ENCODE measurements at regions not wholly inside any gene's neighbourhood (a gene's known extent, or its start where the extent isn't known, plus 50 kb on each side); places are given as distances from the start of the nearest gene placed in this dataset.

DNA sequence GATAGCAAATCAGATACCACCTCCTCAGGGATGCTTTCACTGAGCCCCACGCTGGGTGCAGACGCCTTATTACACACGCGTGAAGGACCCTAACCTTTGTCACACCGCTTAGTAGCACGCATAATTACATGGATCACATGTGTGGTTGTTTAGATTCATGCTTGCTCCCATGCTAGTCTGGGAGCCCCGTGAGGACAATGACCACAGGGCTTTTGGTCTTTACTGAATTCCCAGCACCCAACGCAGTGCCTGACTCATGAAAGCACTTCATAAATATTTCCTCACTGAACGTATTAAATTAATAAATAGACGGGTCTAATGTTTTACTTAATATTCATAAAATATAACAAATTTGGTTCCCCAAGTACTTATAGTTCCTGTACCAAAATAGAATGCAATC, 132.5 kb downstream of the ALDH8A1 start:
- H4K20me1 ChIP-seq (ENCODE audit: insufficient read depth): no peaks in the 10 kb centered on the region
- no peak overlapping the region for H3K9ac ChIP-seq
- no peaks in the 10 kb centered on the region for H3K36me3 ChIP-seq (ENCODE audit: insufficient read depth)
- peaks cover under 1% of the 10 kb centered on the region for H3K4me1 ChIP-seq (ENCODE audit: low read depth, poor library complexity, severe bottlenecking)
- H3K79me2 ChIP-seq (ENCODE audit: insufficient read depth, low read depth): no peaks in the 10 kb centered on the region
- TF ChIP-seq, protein P1, sequence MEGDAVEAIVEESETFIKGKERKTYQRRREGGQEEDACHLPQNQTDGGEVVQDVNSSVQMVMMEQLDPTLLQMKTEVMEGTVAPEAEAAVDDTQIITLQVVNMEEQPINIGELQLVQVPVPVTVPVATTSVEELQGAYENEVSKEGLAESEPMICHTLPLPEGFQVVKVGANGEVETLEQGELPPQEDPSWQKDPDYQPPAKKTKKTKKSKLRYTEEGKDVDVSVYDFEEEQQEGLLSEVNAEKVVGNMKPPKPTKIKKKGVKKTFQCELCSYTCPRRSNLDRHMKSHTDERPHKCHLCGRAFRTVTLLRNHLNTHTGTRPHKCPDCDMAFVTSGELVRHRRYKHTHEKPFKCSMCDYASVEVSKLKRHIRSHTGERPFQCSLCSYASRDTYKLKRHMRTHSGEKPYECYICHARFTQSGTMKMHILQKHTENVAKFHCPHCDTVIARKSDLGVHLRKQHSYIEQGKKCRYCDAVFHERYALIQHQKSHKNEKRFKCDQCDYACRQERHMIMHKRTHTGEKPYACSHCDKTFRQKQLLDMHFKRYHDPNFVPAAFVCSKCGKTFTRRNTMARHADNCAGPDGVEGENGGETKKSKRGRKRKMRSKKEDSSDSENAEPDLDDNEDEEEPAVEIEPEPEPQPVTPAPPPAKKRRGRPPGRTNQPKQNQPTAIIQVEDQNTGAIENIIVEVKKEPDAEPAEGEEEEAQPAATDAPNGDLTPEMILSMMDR (conservative IDR thresholded peaks at IDR 0.05; ENCODE audit: low read depth, low read length): no peak
- H3K4me2 ChIP-seq: no peak overlapping the region
- H2AFZ ChIP-seq (ENCODE audit: low read depth): no peak overlapping the region
- no peak overlapping the region for H3K27ac ChIP-seq
- no peak overlapping the region for H3K4me3 ChIP-seq (IDR thresholded peaks at IDR 0.05; ENCODE audit: insufficient read depth, low read depth, low read length)
- H3K27me3 ChIP-seq (ENCODE audit: insufficient read depth, low read depth): no peaks in the 10 kb centered on the region

DNA sequence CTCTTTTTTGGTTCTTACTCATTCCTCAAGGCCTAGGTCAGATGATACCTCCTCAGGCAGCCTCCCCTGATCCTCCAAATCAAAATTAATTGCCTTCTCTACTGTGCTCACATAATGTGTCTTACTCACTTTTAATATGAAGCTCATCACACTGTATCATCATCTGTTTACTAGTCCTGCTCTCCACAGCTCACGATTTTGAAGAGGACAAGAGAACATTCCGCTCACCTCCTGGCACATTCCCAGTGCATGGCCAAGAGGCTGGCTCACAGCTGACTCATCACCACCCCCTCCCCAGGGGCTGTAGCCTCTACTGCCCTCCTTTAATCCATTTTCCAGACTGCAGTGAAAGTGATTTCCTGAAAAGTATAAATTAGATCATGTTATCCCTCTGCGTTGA, 133.1 kb downstream of the ALDH8A1 start:
- TF ChIP-seq, protein P1 (conservative IDR thresholded peaks at IDR 0.05; ENCODE audit: low read depth, low read length): no peak
- no peaks in the 10 kb centered on the region for H4K20me1 ChIP-seq (ENCODE audit: insufficient read depth)
- no peaks in the 10 kb centered on the region for H3K4me1 ChIP-seq (ENCODE audit: low read depth, poor library complexity, severe bottlenecking)
- no peaks in the 10 kb centered on the region for H3K36me3 ChIP-seq (ENCODE audit: insufficient read depth)
- no peak overlapping the region for H3K4me3 ChIP-seq (IDR thresholded peaks at IDR 0.05; ENCODE audit: insufficient read depth, low read depth, low read length)
- no peak overlapping the region for H3K4me2 ChIP-seq
- H2AFZ ChIP-seq (ENCODE audit: low read depth): no peak overlapping the region
- H3K27me3 ChIP-seq (ENCODE audit: insufficient read depth, low read depth): no peaks in the 10 kb centered on the region
- no peak overlapping the region for H3K27ac ChIP-seq
- H3K79me2 ChIP-seq (ENCODE audit: insufficient read depth, low read depth): no peaks in the 10 kb centered on the region
- H3K9ac ChIP-seq: no peak overlapping the region

- Histone ChIP-seq H3K79me2 (ENCODE audit: insufficient read depth, low read depth) (no peaks in the 10 kb centered on the region), H3K4me2 (no peak overlapping the region), H3K4me1 (ENCODE audit: low read depth, poor library complexity, severe bottlenecking) (no peaks in the 10 kb centered on the region), H3K36me3 (ENCODE audit: insufficient read depth) (no peaks in the 10 kb centered on the region), H2AFZ (ENCODE audit: low read depth) (no peak overlapping the region), H3K27me3 (ENCODE audit: insufficient read depth, low read depth) (no peaks in the 10 kb centered on the region), H4K20me1 (ENCODE audit: insufficient read depth) (no peaks in the 10 kb centered on the region), H3K4me3 (IDR thresholded peaks at IDR 0.05; ENCODE audit: insufficient read depth, low read depth, low read length) (no peak overlapping the region), H3K9ac (no peak overlapping the region), H3K27ac (no peak overlapping the region)
- TF ChIP-seq, protein P1 (conservative IDR thresholded peaks at IDR 0.05; ENCODE audit: low read depth, low read length): no peak
Measured at GRCh38 chr6:134816300-134816699, 133.6 kb downstream of the ALDH8A1 start.

GRCh38 chr6:134814076-134814695, 135.7 kb downstream of the ALDH8A1 start:
- Histone ChIP-seq H3K27ac (no peak overlapping the region), H3K36me3 (ENCODE audit: insufficient read depth) (no peaks in the 10 kb centered on the region), H4K20me1 (ENCODE audit: insufficient read depth) (no peaks in the 10 kb centered on the region), H2AFZ (ENCODE audit: low read depth) (no peak overlapping the region), H3K4me2 (no peak overlapping the region), H3K4me3 (IDR thresholded peaks at IDR 0.05; ENCODE audit: insufficient read depth, low read depth, low read length) (no peak overlapping the region), H3K9ac (no peak overlapping the region), H3K79me2 (ENCODE audit: insufficient read depth, low read depth) (no peaks in the 10 kb centered on the region), H3K27me3 (ENCODE audit: insufficient read depth, low read depth) (no peaks in the 10 kb centered on the region), H3K4me1 (ENCODE audit: low read depth, poor library complexity, severe bottlenecking) (no peaks in the 10 kb centered on the region)
- TF ChIP-seq, protein P1 (conservative IDR thresholded peaks at IDR 0.05; ENCODE audit: low read depth, low read length): no peak

Data from KMS-11 (cell line).